Nephron (organoid): ENCODE measurements at regions not wholly inside any gene's neighbourhood (a gene's known extent, or its start where the extent isn't known, plus 50 kb on each side); places are given as distances from the start of the nearest gene placed in this dataset.
"Not testable (repeated sequence)": the region's sequence is repeated elsewhere in the genome, so short reads cannot be mapped to it uniquely, and the experiment has no call there.

Experiments used
- H3K27ac Mint-ChIP-seq, 3 experiments: 2 replicates each; pipeline ENCODE4 v1.8.0; 2020; ENCODE audit warnings: mixed read lengths in 3 of 3, mild to moderate bottlenecking in 2 of 3, moderate library complexity in 1 of 3
- H3K27me3 Mint-ChIP-seq: 2 replicates; pipeline ENCODE4 v1.8.0; 2021; ENCODE audit warnings: low read depth, mild to moderate bottlenecking, moderate library complexity, mixed read lengths
- H3K36me3 Mint-ChIP-seq: 2 replicates; pipeline ENCODE4 v1.8.0; 2020; ENCODE audit warnings: low read depth, mixed read lengths
- H3K4me1 Mint-ChIP-seq: 2 replicates; pipeline ENCODE4 v1.8.0; 2020; ENCODE audit warnings: mixed read lengths
- H3K4me3 Mint-ChIP-seq, 3 experiments: 2 replicates each; pipeline ENCODE4 v1.8.0; 2020; ENCODE audit warnings: mild to moderate bottlenecking in 3 of 3, mixed read lengths in 3 of 3, moderate library complexity in 2 of 3
- H3K9me3 Mint-ChIP-seq: 2 replicates; pipeline ENCODE4 v1.8.0; 2020; ENCODE audit warnings: mixed read lengths
- CTCF ChIP-seq, 3 experiments: fragments of 200-600 bp; sonication (generic); IDR thresholded peaks; one replicate each; pipeline ENCODE4 v1.5.0; 2021; ENCODE audit warnings: antibody characterized with exemption in 3 of 3; ENCODE audit not compliant: unreplicated experiment in 3 of 3

GRCh38 chr4:123236606-123237005 is 160.0 kb upstream of the SPRY1 start:
- Mint-ChIP-seq H3K36me3 (peaks cover 19% of the 10 kb centered on the region), H3K4me1 (peaks cover 32% of the 10 kb centered on the region), H3K27ac (peak overlapping the region; percentile 32 to 48 (median 40)), H3K27me3 (no peaks in the 10 kb centered on the region), H3K9me3 (peaks cover 18% of the 10 kb centered on the region), H3K4me3 (no peak overlapping the region)
- TF ChIP-seq CTCF (IDR thresholded peaks at IDR 0.05; ENCODE audit: unreplicated experiment in 3 of 3): no peak

- Mint-ChIP-seq H3K36me3 (peaks cover 24% of the 10 kb centered on the region), H3K9me3 (peaks cover 23% of the 10 kb centered on the region), H3K4me1 (peaks cover 16% of the 10 kb centered on the region)
- H3K4me3 Mint-ChIP-seq, H3K27me3 Mint-ChIP-seq, H3K27ac Mint-ChIP-seq: not testable (repeated sequence)
These were observed 156.3 kb upstream of the SPRY1 start for GRCh38 chr4:123240286-123240685.

GRCh38 chr4:123243220-123243619 is 153.4 kb upstream of the SPRY1 start:
- H3K36me3 Mint-ChIP-seq: peaks cover 17% of the 10 kb centered on the region
- not testable (repeated sequence) for H3K27me3 Mint-ChIP-seq, H3K27ac Mint-ChIP-seq, H3K4me3 Mint-ChIP-seq
- peaks cover 23% of the 10 kb centered on the region for H3K9me3 Mint-ChIP-seq
- peaks cover 26% of the 10 kb centered on the region for H3K4me1 Mint-ChIP-seq

GRCh38 chr4:123244137-123244536 is 152.5 kb upstream of the SPRY1 start:
- peak in 1 of 3 experiments; percentile 8 for TF ChIP-seq CTCF (IDR thresholded peaks at IDR 0.05; ENCODE audit: unreplicated experiment in 3 of 3)
- Mint-ChIP-seq H3K36me3 (peaks cover 12% of the 10 kb centered on the region), H3K27me3 (no peaks in the 10 kb centered on the region), H3K27ac (no peak overlapping the region), H3K9me3 (peaks cover 19% of the 10 kb centered on the region), H3K4me1 (peaks cover 36% of the 10 kb centered on the region), H3K4me3 (no peak overlapping the region)

- Mint-ChIP-seq H3K4me3 (no peak overlapping the region), H3K9me3 (peaks cover 10% of the 10 kb centered on the region), H3K4me1 (peaks cover 50% of the 10 kb centered on the region), H3K27me3 (no peaks in the 10 kb centered on the region), H3K36me3 (peaks cover 7% of the 10 kb centered on the region), H3K27ac (peak overlapping the region; percentile 11 to 70 (median 38))
- no peak for TF ChIP-seq CTCF (IDR thresholded peaks at IDR 0.05; ENCODE audit: unreplicated experiment in 3 of 3)
These were observed 150.5 kb upstream of the SPRY1 start for GRCh38 chr4:123246085-123246484.

- no peaks in the 10 kb centered on the region for H3K36me3 Mint-ChIP-seq
- no peak overlapping the region for H3K4me3 Mint-ChIP-seq
- peak overlapping the region; percentile 38 to 71 (median 68) for H3K27ac Mint-ChIP-seq
- H3K9me3 Mint-ChIP-seq: no peaks in the 10 kb centered on the region
- H3K4me1 Mint-ChIP-seq: peaks cover 50% of the 10 kb centered on the region
- no peaks in the 10 kb centered on the region for H3K27me3 Mint-ChIP-seq
- no peak for TF ChIP-seq CTCF (IDR thresholded peaks at IDR 0.05; ENCODE audit: unreplicated experiment in 3 of 3)
These were observed 148.4 kb upstream of the SPRY1 start for GRCh38 chr4:123248085-123248659.

GRCh38 chr4:123249821-123250220 is 146.8 kb upstream of the SPRY1 start:
- no peak for TF ChIP-seq CTCF (IDR thresholded peaks at IDR 0.05; ENCODE audit: unreplicated experiment in 3 of 3)

More at GRCh38 chr4:123249821-123250220, 146.8 kb upstream of the SPRY1 start:
- Mint-ChIP-seq H3K27ac (peak overlapping the region; percentile 42 to 68 (median 64)), H3K4me3 (no peak overlapping the region), H3K4me1 (peaks cover 45% of the 10 kb centered on the region), H3K27me3 (no peaks in the 10 kb centered on the region), H3K36me3 (no peaks in the 10 kb centered on the region), H3K9me3 (no peaks in the 10 kb centered on the region)
